GM23248 (cell line): ENCODE measurements at regions not wholly inside any gene's neighbourhood (a gene's known extent, or its start where the extent isn't known, plus 50 kb on each side); places are given as distances from the start of the nearest gene placed in this dataset.

Experiments
- EZH2 ChIP-seq: fragments of 200-600 bp; sonication (generic); IDR thresholded peaks from 2 replicates; pipeline ENCODE4 v1.6.1; 2018; ENCODE audit warnings: antibody characterized with exemption, mild to moderate bottlenecking; ENCODE audit not compliant: insufficient read depth, poor library complexity, severe bottlenecking
- EZH2phosphoT487 ChIP-seq: fragments of 200-600 bp; sonication (generic); IDR thresholded peaks from 2 replicates; pipeline ENCODE4 v1.6.1; 2018; ENCODE audit warnings: antibody characterized with exemption, moderate library complexity, mild to moderate bottlenecking, low read depth; ENCODE audit not compliant: insufficient read depth

- TF ChIP-seq EZH2phosphoT487: no peak
- TF ChIP-seq EZH2: no peak
These were observed 203.3 kb upstream of the JUN start for GRCh38 chr1:58986996-58987767.
